ENCODE measurements at regions not wholly inside any gene's neighbourhood (a gene's known extent, or its start where the extent isn't known, plus 50 kb on each side); places are given as distances from the start of the nearest gene placed in this dataset.

DNA sequence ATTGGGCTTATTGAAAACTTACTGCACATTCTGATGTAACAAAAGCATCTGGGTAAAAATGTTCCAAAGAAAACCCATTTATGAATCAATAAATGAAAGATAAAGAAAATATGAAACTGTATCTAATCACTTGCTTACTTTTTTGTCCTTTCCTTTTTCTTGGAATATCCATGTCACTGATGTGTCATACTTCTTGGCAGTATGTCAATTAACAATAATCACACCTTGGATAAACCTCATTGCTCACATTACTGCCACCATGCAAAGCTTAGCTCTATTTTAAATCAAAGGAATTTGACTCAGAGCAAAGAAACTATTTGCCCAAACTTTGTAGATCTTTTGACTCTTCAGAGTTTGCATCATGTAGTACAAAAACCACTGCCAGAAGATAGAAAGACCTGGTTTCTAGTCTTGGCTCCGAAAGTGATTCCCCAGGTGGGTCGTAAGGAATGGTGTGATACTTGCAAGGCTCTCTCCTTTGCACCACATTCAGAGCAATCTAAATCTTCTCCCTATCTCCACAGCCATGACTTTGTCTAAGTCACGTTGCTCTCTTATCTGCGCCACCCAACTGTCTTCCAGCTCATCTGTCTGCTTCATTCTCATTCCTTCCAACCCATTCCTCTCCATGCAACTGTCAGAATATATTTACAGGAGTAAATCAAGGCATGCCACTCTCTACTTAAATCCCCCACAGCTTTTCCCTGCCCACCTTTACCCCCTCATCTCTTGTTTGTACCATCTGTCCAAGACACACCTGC, 311.9 kb downstream of the COG6 start:
- TF ChIP-seq EP300 (IDR thresholded peaks at IDR 0.05) (no peak), POLR2A (IDR thresholded peaks at IDR 0.05) (no peak), CTCF (IDR thresholded peaks at IDR 0.05) (no peak)
